ENCODE measurements at regions not wholly inside any gene's neighbourhood (a gene's known extent, or its start where the extent isn't known, plus 50 kb on each side); places are given as distances from the start of the nearest gene placed in this dataset.

DNA sequence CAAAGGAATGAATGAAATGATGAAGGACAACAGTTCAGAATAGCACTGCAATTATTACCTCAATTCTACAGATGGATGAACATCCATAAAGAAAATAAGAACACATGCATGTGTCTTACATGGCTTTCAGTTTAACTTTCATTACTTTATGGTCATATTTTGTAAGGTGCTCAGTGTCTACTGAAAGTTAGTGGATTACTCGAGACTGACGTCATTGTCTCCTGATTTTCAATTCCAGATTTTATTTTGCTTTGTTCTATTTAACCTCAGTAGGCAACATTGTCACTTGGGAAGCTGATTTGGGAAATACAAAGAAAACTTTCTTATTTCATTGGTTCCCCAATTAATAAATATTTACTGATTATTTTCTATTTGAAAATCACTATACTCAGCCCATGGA, 363.7 kb downstream of the CHSY3 start:
- H3F3A ChIP-seq (ENCODE audit: insufficient read depth, low read depth): no peaks in the 10 kb centered on the region
- no TSS peak for BruUV-seq (replicated peaks)
- POLR2A ChIA-PET (ENCODE audit: unreplicated experiment): no interaction called here
- no peak overlapping the region for H3K4me3 ChIP-seq
- no peaks in the 10 kb centered on the region for H3K27me3 ChIP-seq (ENCODE audit: insufficient read depth, low read depth)
- CTCF ChIA-PET: no interaction called here
- no peaks in the 10 kb centered on the region for H3K4me1 ChIP-seq (replicated peaks; ENCODE audit: insufficient read depth)
- no peaks in the 10 kb centered on the region for H3K79me2 ChIP-seq (ENCODE audit: low read depth)
- no peaks in the 10 kb centered on the region for H4K20me1 ChIP-seq (ENCODE audit: insufficient read depth)
- no peaks in the 10 kb centered on the region for H3K36me3 ChIP-seq (ENCODE audit: low read depth)
- H3K9me3 ChIP-seq (ENCODE audit: insufficient read depth, low read depth): no peaks in the 10 kb centered on the region
- intact Hi-C loops (cut with micrococcal nuclease; ENCODE audit: unreplicated experiment): no loop called here
- H3K9me2 ChIP-seq (ENCODE audit: insufficient read depth): no peaks in the 10 kb centered on the region
- DNase-seq: no peak
- no peak overlapping the region for H3K27ac ChIP-seq
- no peak overlapping the region for H3K4me2 ChIP-seq
- no peak overlapping the region for H2AFZ ChIP-seq
- TF ChIP-seq, protein P1, sequence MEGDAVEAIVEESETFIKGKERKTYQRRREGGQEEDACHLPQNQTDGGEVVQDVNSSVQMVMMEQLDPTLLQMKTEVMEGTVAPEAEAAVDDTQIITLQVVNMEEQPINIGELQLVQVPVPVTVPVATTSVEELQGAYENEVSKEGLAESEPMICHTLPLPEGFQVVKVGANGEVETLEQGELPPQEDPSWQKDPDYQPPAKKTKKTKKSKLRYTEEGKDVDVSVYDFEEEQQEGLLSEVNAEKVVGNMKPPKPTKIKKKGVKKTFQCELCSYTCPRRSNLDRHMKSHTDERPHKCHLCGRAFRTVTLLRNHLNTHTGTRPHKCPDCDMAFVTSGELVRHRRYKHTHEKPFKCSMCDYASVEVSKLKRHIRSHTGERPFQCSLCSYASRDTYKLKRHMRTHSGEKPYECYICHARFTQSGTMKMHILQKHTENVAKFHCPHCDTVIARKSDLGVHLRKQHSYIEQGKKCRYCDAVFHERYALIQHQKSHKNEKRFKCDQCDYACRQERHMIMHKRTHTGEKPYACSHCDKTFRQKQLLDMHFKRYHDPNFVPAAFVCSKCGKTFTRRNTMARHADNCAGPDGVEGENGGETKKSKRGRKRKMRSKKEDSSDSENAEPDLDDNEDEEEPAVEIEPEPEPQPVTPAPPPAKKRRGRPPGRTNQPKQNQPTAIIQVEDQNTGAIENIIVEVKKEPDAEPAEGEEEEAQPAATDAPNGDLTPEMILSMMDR (conservative IDR thresholded peaks at IDR 0.05): no peak
- no peak for TF ChIP-seq EZH2 (IDR thresholded peaks at IDR 0.05; ENCODE audit: low read depth)

DNA sequence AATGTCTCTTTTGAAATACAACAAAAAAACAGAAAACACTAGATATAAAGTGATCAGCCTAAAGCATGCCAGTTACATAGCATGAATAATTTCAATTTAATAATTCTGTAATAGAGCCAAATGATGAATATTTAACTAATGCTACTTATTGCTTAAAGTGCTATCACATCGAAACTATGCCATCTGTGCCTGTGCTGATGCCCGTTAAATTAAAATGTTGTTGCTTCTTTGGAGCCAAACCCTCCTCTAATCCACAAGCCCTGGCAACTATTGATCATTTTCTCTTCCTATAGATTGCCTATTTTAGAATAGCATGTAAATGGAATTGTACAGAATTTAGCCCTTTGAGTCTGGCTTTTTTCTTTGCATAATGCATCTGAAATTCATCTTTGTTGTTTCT, 356.2 kb downstream of the CHSY3 start:
- no peaks in the 10 kb centered on the region for H3K79me2 ChIP-seq (ENCODE audit: low read depth)
- no peak overlapping the region for H3K4me3 ChIP-seq
- no peaks in the 10 kb centered on the region for H3K27me3 ChIP-seq (ENCODE audit: insufficient read depth, low read depth)
- intact Hi-C loops (cut with micrococcal nuclease; ENCODE audit: unreplicated experiment): no loop called here
- H3K27ac ChIP-seq: no peak overlapping the region
- POLR2A ChIA-PET (ENCODE audit: unreplicated experiment): no interaction called here
- H3K9me2 ChIP-seq (ENCODE audit: insufficient read depth): no peaks in the 10 kb centered on the region
- TF ChIP-seq EZH2 (IDR thresholded peaks at IDR 0.05; ENCODE audit: low read depth): no peak
- TF ChIP-seq, protein P1 (conservative IDR thresholded peaks at IDR 0.05): no peak
- BruUV-seq (replicated peaks): no TSS peak
- H2AFZ ChIP-seq: no peak overlapping the region
- H3K4me2 ChIP-seq: no peak overlapping the region
- DNase-seq: no peak
- CTCF ChIA-PET: no interaction called here
- no peaks in the 10 kb centered on the region for H3K36me3 ChIP-seq (ENCODE audit: low read depth)
- no peaks in the 10 kb centered on the region for H3K9me3 ChIP-seq (ENCODE audit: insufficient read depth, low read depth)
- H3F3A ChIP-seq (ENCODE audit: insufficient read depth, low read depth): no peaks in the 10 kb centered on the region
- H3K4me1 ChIP-seq (replicated peaks; ENCODE audit: insufficient read depth): no peaks in the 10 kb centered on the region
- H4K20me1 ChIP-seq (ENCODE audit: insufficient read depth): no peaks in the 10 kb centered on the region

DNA sequence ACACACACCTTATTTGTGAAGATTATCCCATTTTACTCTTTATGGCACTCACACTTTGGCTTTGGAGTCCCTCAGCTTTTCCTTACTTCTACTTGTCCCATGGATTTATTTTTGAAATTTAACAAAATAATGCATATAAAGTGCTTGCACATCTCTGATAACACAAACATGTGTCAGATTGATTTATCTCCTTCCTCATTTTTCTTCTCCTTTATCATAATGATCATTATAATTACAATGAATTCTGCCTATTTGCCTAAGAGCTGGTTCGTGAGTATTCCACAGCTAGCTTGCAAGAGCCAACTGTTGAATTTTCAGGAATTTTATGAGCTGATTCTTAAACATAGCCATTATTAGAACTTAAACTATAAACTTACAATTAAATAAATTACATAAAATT, 347.7 kb downstream of the CHSY3 start:
- H3K9me3 ChIP-seq (ENCODE audit: insufficient read depth, low read depth): no peaks in the 10 kb centered on the region
- no peaks in the 10 kb centered on the region for H3K4me1 ChIP-seq (replicated peaks; ENCODE audit: insufficient read depth)

More for the DNA sequence above, 347.7 kb downstream of the CHSY3 start:
- Histone ChIP-seq H3K9me2 (ENCODE audit: insufficient read depth) (no peaks in the 10 kb centered on the region), H3K79me2 (ENCODE audit: low read depth) (no peaks in the 10 kb centered on the region), H3K4me3 (no peak overlapping the region), H2AFZ (no peak overlapping the region), H3K27me3 (ENCODE audit: insufficient read depth, low read depth) (no peaks in the 10 kb centered on the region), H3K4me2 (no peak overlapping the region), H3K36me3 (ENCODE audit: low read depth) (no peaks in the 10 kb centered on the region), H4K20me1 (ENCODE audit: insufficient read depth) (no peaks in the 10 kb centered on the region), H3F3A (ENCODE audit: insufficient read depth, low read depth) (no peaks in the 10 kb centered on the region), H3K27ac (no peak overlapping the region)
- intact Hi-C loops (cut with micrococcal nuclease; ENCODE audit: unreplicated experiment): no loop called here
- no peak for DNase-seq
- ChIA-PET CTCF (no interaction called here), POLR2A (ENCODE audit: unreplicated experiment) (no interaction called here)
- TF ChIP-seq EZH2 (IDR thresholded peaks at IDR 0.05; ENCODE audit: low read depth): no peak
- TF ChIP-seq, protein P1 (conservative IDR thresholded peaks at IDR 0.05): no peak
- BruUV-seq (replicated peaks): no TSS peak
